Osteoblast (primary cell): ENCODE measurements at regions not wholly inside any gene's neighbourhood (a gene's known extent, or its start where the extent isn't known, plus 50 kb on each side); places are given as distances from the start of the nearest gene placed in this dataset.
A peak's percentile ranks its signal among the peaks of the same experiment; 100 is the strongest.

Source experiments
- DNase-seq: peaks from one replicate; pipeline ENCODE4 v3.0.0; 2011; ENCODE audit warnings: low spot score, mixed read lengths; ENCODE audit not compliant: insufficient read length; ENCODE audit errors: missing footprints
- H2AFZ ChIP-seq: 2 replicates; pipeline ENCODE4 v1.6.0; 2011; ENCODE audit warnings: mild to moderate bottlenecking, low read length
- H3K27ac ChIP-seq: 2 replicates; pipeline ENCODE4 v1.5.1; 2011; ENCODE audit warnings: mild to moderate bottlenecking, low read depth, low read length, moderate library complexity
- H3K27me3 ChIP-seq: 2 replicates; pipeline ENCODE4 v1.6.0; 2012; ENCODE audit warnings: mild to moderate bottlenecking, control low read depth, inconsistent platforms, low read length, moderate library complexity; ENCODE audit not compliant: insufficient read depth
- H3K36me3 ChIP-seq: 2 replicates; pipeline ENCODE4 v1.5.1; 2011; ENCODE audit warnings: mild to moderate bottlenecking, low read length, control low read depth, moderate library complexity; ENCODE audit not compliant: insufficient read depth
- H3K4me1 ChIP-seq: 2 replicates; pipeline ENCODE4 v1.5.1; 2011; ENCODE audit warnings: mild to moderate bottlenecking, low read length, control low read depth, moderate library complexity; ENCODE audit not compliant: insufficient read depth
- H3K4me2 ChIP-seq: 2 replicates; pipeline ENCODE4 v1.6.0; 2011; ENCODE audit warnings: mild to moderate bottlenecking, low read length; ENCODE audit not compliant: insufficient read depth
- H3K4me3 ChIP-seq: fragments of 200-600 bp; sonication (generic); 3 replicates; pipeline ENCODE4 v1.5.1; 2012; ENCODE audit warnings: mild to moderate bottlenecking, low read length, inconsistent platforms; ENCODE audit not compliant: insufficient read depth
- H3K79me2 ChIP-seq: 2 replicates; pipeline ENCODE4 v1.6.0; 2012; ENCODE audit warnings: mild to moderate bottlenecking, low read length, control low read depth, inconsistent platforms; ENCODE audit not compliant: insufficient read depth
- H3K9me3 ChIP-seq: 2 replicates; pipeline ENCODE4 v1.5.1; 2011; ENCODE audit warnings: low read depth, low read length, control low read depth
- H4K20me1 ChIP-seq: 2 replicates; pipeline ENCODE4 v1.6.0; 2012; ENCODE audit warnings: mild to moderate bottlenecking, low read length, control low read depth; ENCODE audit not compliant: insufficient read depth
- TF ChIP-seq, protein P1 (sequence below): IDR thresholded peaks from 2 replicates; pipeline ENCODE4 v1.5.1; 2011; ENCODE audit warnings: mild to moderate bottlenecking, low read depth, low read length, moderate library complexity; ENCODE audit errors: extremely low read depth

DNA sequence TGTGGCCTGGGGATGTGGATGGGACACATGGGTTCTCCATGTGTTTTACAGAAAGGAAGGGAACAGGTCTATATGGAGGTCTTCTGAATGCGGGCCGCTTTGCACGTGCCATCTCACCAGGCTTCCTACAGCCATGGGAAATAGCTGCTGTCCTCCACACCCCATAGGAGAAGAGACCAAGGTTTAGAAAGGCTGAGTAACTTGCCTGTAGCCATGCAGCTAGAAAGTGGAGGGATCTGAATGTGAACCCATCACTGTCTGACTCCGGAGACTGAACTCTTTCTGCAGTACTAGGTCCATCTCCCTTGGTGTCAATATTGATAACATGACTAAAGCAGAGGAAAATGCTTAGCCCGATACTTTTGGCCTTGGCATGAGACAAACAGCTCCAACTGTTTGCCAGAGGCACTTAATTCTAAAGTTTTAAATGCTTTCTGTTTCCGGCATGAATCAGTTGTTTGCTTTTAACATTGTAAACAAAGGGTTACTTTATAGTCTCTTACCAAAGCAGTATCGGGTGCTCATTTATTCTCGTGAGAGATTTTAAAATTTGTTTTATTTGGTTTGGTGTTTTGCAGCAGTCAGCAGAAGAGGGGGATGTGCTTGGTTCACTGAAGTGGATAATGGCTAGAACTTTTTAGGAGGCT lies 64.8 kb upstream of the LOXL4 start:
- no peak for DNase-seq
- Histone ChIP-seq H3K4me3 (no peak overlapping the region), H3K27me3 (no peaks in the 10 kb centered on the region), H3K27ac (no peak overlapping the region), H4K20me1 (no peaks in the 10 kb centered on the region), H3K4me1 (peaks cover 9% of the 10 kb centered on the region), H3K79me2 (no peaks in the 10 kb centered on the region), H3K36me3 (no peaks in the 10 kb centered on the region), H3K9me3 (peaks cover 3% of the 10 kb centered on the region), H2AFZ (peak overlapping the region; percentile 9), H3K4me2 (no peak overlapping the region)
- TF ChIP-seq, protein P1, sequence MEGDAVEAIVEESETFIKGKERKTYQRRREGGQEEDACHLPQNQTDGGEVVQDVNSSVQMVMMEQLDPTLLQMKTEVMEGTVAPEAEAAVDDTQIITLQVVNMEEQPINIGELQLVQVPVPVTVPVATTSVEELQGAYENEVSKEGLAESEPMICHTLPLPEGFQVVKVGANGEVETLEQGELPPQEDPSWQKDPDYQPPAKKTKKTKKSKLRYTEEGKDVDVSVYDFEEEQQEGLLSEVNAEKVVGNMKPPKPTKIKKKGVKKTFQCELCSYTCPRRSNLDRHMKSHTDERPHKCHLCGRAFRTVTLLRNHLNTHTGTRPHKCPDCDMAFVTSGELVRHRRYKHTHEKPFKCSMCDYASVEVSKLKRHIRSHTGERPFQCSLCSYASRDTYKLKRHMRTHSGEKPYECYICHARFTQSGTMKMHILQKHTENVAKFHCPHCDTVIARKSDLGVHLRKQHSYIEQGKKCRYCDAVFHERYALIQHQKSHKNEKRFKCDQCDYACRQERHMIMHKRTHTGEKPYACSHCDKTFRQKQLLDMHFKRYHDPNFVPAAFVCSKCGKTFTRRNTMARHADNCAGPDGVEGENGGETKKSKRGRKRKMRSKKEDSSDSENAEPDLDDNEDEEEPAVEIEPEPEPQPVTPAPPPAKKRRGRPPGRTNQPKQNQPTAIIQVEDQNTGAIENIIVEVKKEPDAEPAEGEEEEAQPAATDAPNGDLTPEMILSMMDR, result no peak

DNA sequence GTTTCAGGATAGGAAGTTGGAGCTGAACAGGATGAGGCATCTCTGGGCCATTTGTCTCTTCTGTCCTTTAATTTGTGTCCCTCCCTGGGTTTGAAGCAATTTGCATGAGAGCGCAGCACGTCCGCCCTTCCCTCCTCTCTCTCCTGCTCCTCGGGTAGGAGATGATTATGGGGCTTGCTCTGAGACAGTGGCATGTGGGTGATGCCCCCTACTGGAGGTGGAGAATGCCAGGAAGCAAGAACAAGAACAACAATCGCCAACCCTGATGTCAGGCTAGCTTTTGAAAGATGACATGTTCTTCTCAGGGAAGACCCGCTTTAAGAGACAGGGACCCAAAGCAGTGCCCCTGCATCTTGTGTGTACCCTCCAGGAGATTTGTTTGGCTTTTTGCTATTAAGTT lies 63.9 kb upstream of the LOXL4 start:
- Histone ChIP-seq H3K27me3 (no peaks in the 10 kb centered on the region), H3K4me1 (peaks cover 7% of the 10 kb centered on the region), H3K9me3 (peaks cover 3% of the 10 kb centered on the region), H4K20me1 (no peaks in the 10 kb centered on the region), H3K79me2 (no peaks in the 10 kb centered on the region), H3K4me2 (no peak overlapping the region), H2AFZ (no peak overlapping the region), H3K4me3 (no peak overlapping the region), H3K36me3 (no peaks in the 10 kb centered on the region), H3K27ac (no peak overlapping the region)
- TF ChIP-seq, protein P1, result peak; percentile 55
- no peak for DNase-seq

DNA sequence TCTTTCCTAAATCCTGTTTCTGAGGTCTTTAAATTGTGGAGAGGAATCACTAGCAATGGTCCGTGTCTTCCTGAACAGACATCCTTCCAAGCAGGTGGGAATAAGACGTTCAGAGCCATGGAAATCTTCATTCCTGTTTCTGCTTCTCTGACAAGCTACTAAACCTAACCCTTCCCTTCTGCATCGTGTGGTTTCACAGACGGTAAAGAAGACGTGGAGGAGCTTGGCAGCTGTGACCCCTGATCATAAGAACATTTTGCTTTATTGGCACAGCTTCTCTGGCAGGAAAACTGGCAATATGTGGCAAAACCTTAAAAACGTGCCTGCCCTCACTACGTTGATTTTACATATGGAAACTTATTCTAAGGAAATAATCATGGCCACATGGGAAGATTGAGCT lies 63.0 kb upstream of the LOXL4 start:
- TF ChIP-seq, protein P1, result no peak
- Histone ChIP-seq H3K4me3 (no peak overlapping the region), H3K27me3 (no peaks in the 10 kb centered on the region), H3K4me2 (no peak overlapping the region), H4K20me1 (no peaks in the 10 kb centered on the region), H3K9me3 (peaks cover 3% of the 10 kb centered on the region), H3K36me3 (no peaks in the 10 kb centered on the region), H3K4me1 (no peaks in the 10 kb centered on the region), H3K27ac (no peak overlapping the region), H2AFZ (no peak overlapping the region), H3K79me2 (no peaks in the 10 kb centered on the region)
- no peak for DNase-seq

DNA sequence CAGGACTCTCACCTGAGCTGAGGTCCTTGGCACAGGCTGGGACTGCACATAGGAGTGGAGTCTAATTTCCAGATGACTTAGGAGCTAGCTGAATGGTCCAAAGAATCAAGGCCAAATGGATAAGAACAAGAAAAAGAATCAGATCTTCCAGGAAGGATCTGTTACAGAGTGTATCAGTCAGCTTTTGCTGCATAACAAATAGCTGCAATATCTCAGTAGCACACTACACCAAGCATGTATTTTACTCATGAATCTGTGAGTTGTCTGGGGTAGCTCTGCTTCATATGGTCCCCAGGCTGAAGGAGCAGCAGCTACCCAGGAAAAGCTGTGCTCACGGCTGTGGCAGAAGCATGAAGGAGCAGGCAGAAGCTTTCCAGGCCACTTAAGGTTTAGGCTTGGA lies 60.6 kb upstream of the LOXL4 start:
- Histone ChIP-seq H4K20me1 (no peaks in the 10 kb centered on the region), H3K4me2 (no peak overlapping the region), H3K4me3 (no peak overlapping the region), H3K27me3 (no peaks in the 10 kb centered on the region), H3K9me3 (peaks cover 3% of the 10 kb centered on the region), H3K36me3 (no peaks in the 10 kb centered on the region), H3K79me2 (no peaks in the 10 kb centered on the region), H2AFZ (no peak overlapping the region), H3K4me1 (peaks cover 5% of the 10 kb centered on the region), H3K27ac (no peak overlapping the region)
- no peak for DNase-seq
- TF ChIP-seq, protein P1, result no peak
